ENCODE measurements at regions not wholly inside any gene's neighbourhood (a gene's known extent, or its start where the extent isn't known, plus 50 kb on each side); places are given as distances from the start of the nearest gene placed in this dataset.

DNA sequence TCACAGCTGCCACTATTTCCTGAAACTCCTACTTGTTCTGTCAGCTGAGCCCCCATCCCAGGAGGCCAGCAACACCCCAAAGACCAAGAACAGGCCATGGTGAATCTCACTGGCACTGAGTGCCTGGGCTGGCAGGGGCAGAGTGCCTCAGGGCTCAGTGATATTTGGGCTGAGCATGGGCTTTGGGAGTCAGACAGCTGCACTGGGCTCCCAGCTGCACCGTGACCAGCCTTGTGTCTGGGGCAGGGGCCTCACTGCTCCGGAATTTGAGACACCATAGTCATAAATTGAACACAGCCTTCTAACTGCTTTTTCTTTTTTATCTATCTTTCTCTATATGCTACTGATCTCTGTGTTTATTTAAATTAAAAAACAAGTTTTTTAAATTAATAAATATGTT, 1744.2 kb downstream of the TP53TG3F start:
- POLR2A ChIA-PET (ENCODE audit: low non-redundant PET), result no interaction called here
- TF ChIP-seq CTCF (conservative IDR thresholded peaks at IDR 0.05; ENCODE audit: low read depth, low read length), result no peak
- no peak for TF ChIP-seq EZH2 (IDR thresholded peaks at IDR 0.05; ENCODE audit: borderline replicate concordance, low read depth, low read length, poor library complexity, severe bottlenecking)
- H3K27me3 ChIP-seq (replicated peaks; ENCODE audit: insufficient read depth, low read depth, low read length, poor library complexity), result no peaks in the 10 kb centered on the region
- H3K27ac ChIP-seq (ENCODE audit: low read depth, low read length, poor library complexity, severe bottlenecking), result no peak overlapping the region
- no TSS peak for BruUV-seq (replicated peaks)
- no peak overlapping the region for H3K4me3 ChIP-seq (ENCODE audit: low read depth, low read length, poor library complexity, severe bottlenecking)
- DNase-seq (ENCODE audit: low spot score), result no peak
- H3K36me3 ChIP-seq (ENCODE audit: insufficient read depth, low read length, poor library complexity, severe bottlenecking), result no peaks in the 10 kb centered on the region
- intact Hi-C loops (cut with micrococcal nuclease; ENCODE audit: unreplicated experiment), result no loop called here
- no peaks in the 10 kb centered on the region for H3K4me1 ChIP-seq (ENCODE audit: insufficient read depth, low read length, poor library complexity, severe bottlenecking)
- H3K9me3 ChIP-seq (ENCODE audit: low read depth, low read length, poor library complexity, severe bottlenecking), result peaks cover 30% of the 10 kb centered on the region
- CTCF ChIA-PET, result no interaction called here

DNA sequence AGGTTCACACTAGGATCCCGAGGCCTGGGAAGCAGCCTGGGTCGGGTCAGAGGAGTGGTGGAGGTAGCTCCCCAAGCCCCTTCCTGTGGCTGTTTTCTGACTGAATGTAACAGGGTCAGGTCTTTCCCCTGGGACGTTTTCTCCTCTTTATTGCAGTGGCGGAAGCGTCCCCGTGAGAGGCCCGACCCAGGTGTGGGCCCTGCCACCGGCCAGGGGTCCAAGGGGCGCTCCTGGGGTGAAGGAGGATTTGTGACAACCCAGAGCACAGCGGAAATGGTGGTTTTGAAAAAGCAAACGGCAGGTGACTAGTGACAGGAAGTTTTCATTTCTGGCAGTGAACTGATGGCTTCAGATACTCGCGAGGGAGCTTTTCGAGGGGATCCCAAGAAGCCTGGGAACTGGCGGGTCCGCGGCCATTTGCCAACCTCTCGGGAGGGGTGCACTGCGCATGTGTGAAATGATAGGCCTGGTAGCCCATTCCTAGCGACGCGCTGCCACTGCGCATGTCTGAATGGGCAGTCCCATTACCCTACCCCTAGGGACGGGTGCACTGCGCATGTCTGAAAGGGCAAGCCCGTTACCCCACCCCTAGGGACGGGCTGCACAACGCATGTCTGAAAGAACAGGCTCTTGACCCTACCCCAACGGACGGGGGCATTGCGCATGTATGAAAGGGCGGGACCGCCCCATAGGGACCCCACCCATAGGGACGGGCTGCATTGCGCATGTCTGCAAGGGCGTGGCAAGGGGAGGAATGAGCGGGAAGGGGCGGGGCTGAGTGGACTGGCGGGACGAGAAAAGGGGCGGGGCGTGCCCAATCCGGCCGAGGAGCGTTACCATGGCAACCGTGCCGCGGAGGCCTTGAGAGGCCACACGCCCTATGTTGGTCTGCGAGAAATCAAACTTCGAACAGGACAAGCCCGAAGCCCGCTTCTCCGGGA, 1747.9 kb downstream of the TP53TG3F start:
- Histone ChIP-seq H3K4me1 (ENCODE audit: insufficient read depth, low read length, poor library complexity, severe bottlenecking) (no peaks in the 10 kb centered on the region), H3K27ac (ENCODE audit: low read depth, low read length, poor library complexity, severe bottlenecking) (no peak overlapping the region), H3K27me3 (replicated peaks; ENCODE audit: insufficient read depth, low read depth, low read length, poor library complexity) (no peaks in the 10 kb centered on the region), H3K4me3 (ENCODE audit: low read depth, low read length, poor library complexity, severe bottlenecking) (no peak overlapping the region), H3K9me3 (ENCODE audit: low read depth, low read length, poor library complexity, severe bottlenecking) (peaks cover 28% of the 10 kb centered on the region), H3K36me3 (ENCODE audit: insufficient read depth, low read length, poor library complexity, severe bottlenecking) (no peaks in the 10 kb centered on the region)
- intact Hi-C loops (cut with micrococcal nuclease; ENCODE audit: unreplicated experiment), result no loop called here
- ChIA-PET POLR2A (ENCODE audit: low non-redundant PET) (no interaction called here), CTCF (no interaction called here)
- no peak for DNase-seq (ENCODE audit: low spot score)
- TF ChIP-seq EZH2 (IDR thresholded peaks at IDR 0.05; ENCODE audit: borderline replicate concordance, low read depth, low read length, poor library complexity, severe bottlenecking) (no peak), CTCF (conservative IDR thresholded peaks at IDR 0.05; ENCODE audit: low read depth, low read length) (no peak)
- BruUV-seq (replicated peaks), result no TSS peak

- TF ChIP-seq EZH2 (IDR thresholded peaks at IDR 0.05; ENCODE audit: borderline replicate concordance, low read depth, low read length, poor library complexity, severe bottlenecking) (no peak), CTCF (conservative IDR thresholded peaks at IDR 0.05; ENCODE audit: low read depth, low read length) (no peak)
- POLR2A ChIA-PET (ENCODE audit: low non-redundant PET), result no interaction called here
- H3K27me3 ChIP-seq (replicated peaks; ENCODE audit: insufficient read depth, low read depth, low read length, poor library complexity), result no peaks in the 10 kb centered on the region
- no TSS peak for BruUV-seq (replicated peaks)
- peaks cover 23% of the 10 kb centered on the region for H3K9me3 ChIP-seq (ENCODE audit: low read depth, low read length, poor library complexity, severe bottlenecking)
- CTCF ChIA-PET, result no interaction called here
- no peaks in the 10 kb centered on the region for H3K36me3 ChIP-seq (ENCODE audit: insufficient read depth, low read length, poor library complexity, severe bottlenecking)
- no peak overlapping the region for H3K4me3 ChIP-seq (ENCODE audit: low read depth, low read length, poor library complexity, severe bottlenecking)
- no peak for DNase-seq (ENCODE audit: low spot score)
- intact Hi-C loops (cut with micrococcal nuclease; ENCODE audit: unreplicated experiment), result no loop called here
- no peak overlapping the region for H3K27ac ChIP-seq (ENCODE audit: low read depth, low read length, poor library complexity, severe bottlenecking)
- H3K4me1 ChIP-seq (ENCODE audit: insufficient read depth, low read length, poor library complexity, severe bottlenecking), result no peaks in the 10 kb centered on the region
Observed at GRCh38 chr16:35208001-35208935, 1748.9 kb downstream of the TP53TG3F start.
